Activated CD8-positive, alpha-beta T cell treated with anti-CD3 and anti-CD28 coated beads for 36 hours (primary cell): ENCODE measurements at regions not wholly inside any gene's neighbourhood (a gene's known extent, or its start where the extent isn't known, plus 50 kb on each side); places are given as distances from the start of the nearest gene placed in this dataset.

Experiments
- ATAC-seq: fragments of 200-7000 bp; cut with Tn5 transposase; one replicate; pipeline ENCODE4 v1.10.0; 2021; ENCODE audit warnings: mild to moderate bottlenecking, moderate library complexity
- CTCF ChIA-PET: fragments of 350-600 bp; sonication (Branson Sonifier 250); formaldehyde crosslinking; loops from one replicate; lab custom pipeline; 2021; ENCODE audit warnings: antibody characterized with exemption; lab: Charles Lee
- POLR2A ChIA-PET: fragments of 350-600 bp; sonication (Branson Sonifier 250); formaldehyde crosslinking; loops from one replicate; lab custom pipeline; 2021; ENCODE audit warnings: antibody characterized with exemption; lab: Charles Lee
- DNase-seq: peaks from one replicate; pipeline ENCODE4 v3.0.0-alpha.2; 2020
- H3K27ac Mint-ChIP-seq: one replicate; pipeline ENCODE4 v1.8.0; 2021; ENCODE audit warnings: mild to moderate bottlenecking, mixed read lengths
- H3K27me3 Mint-ChIP-seq: one replicate; pipeline ENCODE4 v1.8.0; 2021; ENCODE audit warnings: mixed read lengths
- H3K36me3 Mint-ChIP-seq: one replicate; pipeline ENCODE4 v1.8.0; 2021; ENCODE audit warnings: low read depth, mixed read lengths
- H3K4me1 Mint-ChIP-seq: one replicate; pipeline ENCODE4 v1.8.0; 2021; ENCODE audit warnings: low read depth, mixed read lengths
- H3K4me3 Mint-ChIP-seq: one replicate; pipeline ENCODE4 v1.8.0; 2021; ENCODE audit warnings: mild to moderate bottlenecking, moderate library complexity, mixed read lengths
- H3K9me3 Mint-ChIP-seq: one replicate; pipeline ENCODE4 v1.8.0; 2021; ENCODE audit warnings: mixed read lengths
- CTCF ChIP-seq: fragments of 200-600 bp; IDR thresholded peaks from one replicate; pipeline ENCODE4 v1.8.0; 2022; ENCODE audit warnings: antibody characterized with exemption, mild to moderate bottlenecking
- intact Hi-C: fragments of 100-400 bp; cut with micrococcal nuclease; formaldehyde crosslinking; loops from one replicate; pipeline ENCODE4 v1.10.0; 2022

DNA sequence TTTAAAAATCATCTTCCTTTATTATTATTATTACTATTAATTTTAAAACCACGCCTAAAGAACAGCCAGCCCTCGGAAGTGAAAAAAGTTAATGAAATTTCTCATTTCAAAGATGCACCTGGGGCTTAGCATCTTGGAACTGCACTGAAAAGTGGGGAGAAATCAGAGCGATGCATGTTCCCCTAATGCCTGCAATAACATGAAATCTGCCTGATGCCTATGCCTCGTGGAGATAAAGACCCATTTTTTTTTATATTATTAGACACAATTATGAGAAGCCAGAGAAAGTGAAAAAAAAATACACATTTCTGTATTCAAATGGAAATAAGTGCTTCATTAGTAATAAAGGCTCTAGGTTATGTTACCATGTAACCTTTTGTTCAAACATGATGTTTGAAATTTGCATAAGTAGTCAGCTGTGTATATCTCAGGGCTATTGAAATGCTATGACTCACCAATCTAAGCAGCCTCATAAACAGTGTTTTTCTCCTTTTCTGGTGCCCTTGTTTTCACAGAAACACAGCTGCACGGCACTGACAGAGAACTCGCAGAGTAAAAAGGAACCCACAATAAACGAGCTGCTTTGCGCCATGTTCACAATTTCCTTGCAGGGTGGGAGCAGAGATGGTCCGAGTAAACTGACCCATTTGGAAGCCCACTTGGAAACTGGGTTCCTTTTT, 175.8 kb upstream of the PRKCQ start:
- CTCF ChIA-PET, result no interaction called here
- POLR2A ChIA-PET, result no interaction called here
- Mint-ChIP-seq H3K4me1 (no peaks in the 10 kb centered on the region), H3K9me3 (no peaks in the 10 kb centered on the region), H3K27me3 (peaks cover 24% of the 10 kb centered on the region), H3K27ac (no peak overlapping the region), H3K4me3 (no peak overlapping the region), H3K36me3 (no peaks in the 10 kb centered on the region)
- TF ChIP-seq CTCF, result no peak
- intact Hi-C loops, result no loop called here
- peak; percentile 64 for ATAC-seq
- no peak for DNase-seq

DNA sequence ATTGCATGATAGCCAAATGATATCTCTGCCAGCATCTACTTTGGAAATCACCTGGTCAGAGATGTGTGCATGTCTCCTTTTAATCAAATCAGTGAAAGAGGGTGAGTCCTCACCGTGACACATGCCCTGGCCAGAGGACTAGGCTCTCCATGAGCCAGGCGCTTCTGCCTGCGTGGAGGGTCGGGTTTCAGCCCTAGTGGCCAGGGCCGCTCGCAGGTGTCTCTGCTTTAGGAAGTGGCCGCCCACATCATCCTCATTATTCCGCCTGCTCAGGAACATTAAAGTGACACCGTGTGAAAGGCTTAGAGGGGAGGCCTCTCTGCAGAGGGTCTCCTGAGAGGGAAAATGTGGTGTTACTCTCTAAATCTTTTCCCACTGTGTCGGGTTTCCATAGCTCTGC, 173.6 kb upstream of the PRKCQ start:
- POLR2A ChIA-PET, result no interaction called here
- H3K9me3 Mint-ChIP-seq, result peaks cover 4% of the 10 kb centered on the region
- H3K36me3 Mint-ChIP-seq, result no peaks in the 10 kb centered on the region
- DNase-seq, result no peak
- H3K27me3 Mint-ChIP-seq, result peaks cover 22% of the 10 kb centered on the region
- H3K4me1 Mint-ChIP-seq, result no peaks in the 10 kb centered on the region
- no peak for ATAC-seq
- TF ChIP-seq CTCF, result no peak
- intact Hi-C loops, result no loop called here
- no peak overlapping the region for H3K27ac Mint-ChIP-seq
- CTCF ChIA-PET, result no interaction called here
- H3K4me3 Mint-ChIP-seq, result no peak overlapping the region

GRCh38 chr10:6751363-6751762, 171.3 kb upstream of the PRKCQ start:
- H3K4me3 Mint-ChIP-seq, result no peak overlapping the region
- H3K27ac Mint-ChIP-seq, result no peak overlapping the region
- DNase-seq (no peak), ATAC-seq (no peak)
- peaks cover 4% of the 10 kb centered on the region for H3K9me3 Mint-ChIP-seq
- H3K4me1 Mint-ChIP-seq, result no peaks in the 10 kb centered on the region
- CTCF ChIA-PET, result no interaction called here
- no peaks in the 10 kb centered on the region for H3K36me3 Mint-ChIP-seq
- POLR2A ChIA-PET, result no interaction called here
- H3K27me3 Mint-ChIP-seq, result peaks cover 10% of the 10 kb centered on the region
- no peak for TF ChIP-seq CTCF
- intact Hi-C loops, result no loop called here

- DNase-seq (no peak), ATAC-seq (no peak)
- no peak for TF ChIP-seq CTCF
Measured at GRCh38 chr10:6748981-6749635, 169.0 kb upstream of the PRKCQ start.

DNA sequence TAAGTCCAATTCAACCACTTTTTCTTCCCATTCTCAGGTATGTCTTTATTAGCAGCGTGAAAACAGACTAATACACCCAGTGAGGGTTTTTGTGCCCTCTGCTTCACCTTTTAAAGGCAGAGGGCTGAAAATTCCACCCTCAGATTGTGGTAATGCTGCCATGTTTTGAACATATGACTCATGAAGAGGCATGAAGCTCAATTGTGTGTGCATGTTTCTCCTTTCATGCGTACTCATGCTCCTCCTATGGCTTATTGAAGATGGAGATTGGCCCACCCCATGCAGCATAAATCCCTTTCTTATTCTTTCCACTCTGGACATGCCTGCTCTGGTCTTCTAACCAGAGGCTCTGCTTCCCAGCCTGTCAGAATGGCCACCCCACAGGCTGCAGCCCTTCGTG, 168.0 kb upstream of the PRKCQ start:
- ATAC-seq (no peak), DNase-seq (no peak)
- intact Hi-C loops, result no loop called here
- no peak for TF ChIP-seq CTCF
- ChIA-PET CTCF (no interaction called here), POLR2A (no interaction called here)
- Mint-ChIP-seq H3K27me3 (peaks cover 5% of the 10 kb centered on the region), H3K4me3 (no peak overlapping the region), H3K9me3 (peaks cover 4% of the 10 kb centered on the region), H3K36me3 (no peaks in the 10 kb centered on the region), H3K27ac (no peak overlapping the region), H3K4me1 (no peaks in the 10 kb centered on the region)

More at GRCh38 chr10:6748981-6749635, 169.0 kb upstream of the PRKCQ start:
- Mint-ChIP-seq H3K36me3 (no peaks in the 10 kb centered on the region), H3K4me3 (no peak overlapping the region), H3K27me3 (peaks cover 9% of the 10 kb centered on the region), H3K27ac (no peak overlapping the region), H3K9me3 (peaks cover 4% of the 10 kb centered on the region), H3K4me1 (no peaks in the 10 kb centered on the region)
- intact Hi-C loops, result no loop called here
- POLR2A ChIA-PET, result interaction anchor here (1.0 kb wide), 1 partner anchor 10 kb away, joined by 3 read pairs; no protein-coding TSS in a partner anchor
- CTCF ChIA-PET, result interaction anchor here (1.2 kb wide), 1 partner anchor 10 kb away, joined by 3 read pairs; no protein-coding TSS in a partner anchor
